T-cell (primary cell): ENCODE measurements at regions not wholly inside any gene's neighbourhood (a gene's known extent, or its start where the extent isn't known, plus 50 kb on each side); places are given as distances from the start of the nearest gene placed in this dataset.
"Not testable (repeated sequence)": the region's sequence is repeated elsewhere in the genome, so short reads cannot be mapped to it uniquely, and the experiment has no call there.

Experiments
- ATAC-seq, 4 experiments: fragments of 200-7000 bp in 3 of 4; fragments of 150-1000 bp in 1 of 4; cut with Tn5 transposase; replicated peaks in 1 of 4; 1 replicate in 3 of 4; 2 replicates in 1 of 4; pipeline ENCODE4 v1.10.0; 2021; ENCODE audit warnings: moderate library complexity in 3 of 4, mild to moderate bottlenecking in 2 of 4, moderate number of reproducible peaks in 1 of 4
- CTCF ChIA-PET, 2 donors: fragments of 300-600 bp; sonication (Branson Sonifier 250); formaldehyde crosslinking; loops; one replicate each; lab custom pipeline; 2022; ENCODE audit warnings: antibody characterized with exemption in 2 of 2; lab: Charles Lee
- POLR2A ChIA-PET, 2 donors: fragments of 300-600 bp; sonication (Branson Sonifier 250); formaldehyde crosslinking; loops; one replicate each; lab custom pipeline; 2022; ENCODE audit warnings: antibody characterized with exemption in 2 of 2; lab: Charles Lee
- DNase-seq, 35 experiments: peaks; one replicate each; pipeline versions ENCODE4 v3.0.0 to v3.0.0-alpha.2; 2013 to 2023
- H3K27ac ChIP-seq: one replicate; pipeline ENCODE4 v1.5.1; 2013; ENCODE audit warnings: low read length
- H3K27me3 ChIP-seq, 2 experiments: replicated peaks in 1 of 2; 1 replicate in 1 of 2; 2 replicates in 1 of 2; pipeline versions ENCODE4 v1.6.1 to v1.7.0; 2013; ENCODE audit warnings: low read length in 1 of 2, mixed read lengths in 1 of 2; ENCODE audit not compliant: control insufficient read depth in 2 of 2, insufficient read depth in 2 of 2; ENCODE audit errors: extremely low read depth in 1 of 2
- H3K36me3 ChIP-seq, 2 donors: 1 replicate in 1 of 2; 2 replicates in 1 of 2; pipeline versions ENCODE4 v1.6.1 to v1.7.0; 2013; ENCODE audit warnings: low read length in 1 of 2; ENCODE audit not compliant: control insufficient read depth in 2 of 2, insufficient read depth in 1 of 2; ENCODE audit errors: extremely low read depth in 1 of 2
- H3K4me1 ChIP-seq, 2 experiments: 1 replicate in 1 of 2; 2 replicates in 1 of 2; pipeline versions ENCODE4 v1.6.1 to v1.7.0; 2013; ENCODE audit warnings: low read length in 2 of 2, mixed read lengths in 1 of 2; ENCODE audit not compliant: insufficient read depth in 2 of 2, control insufficient read depth in 1 of 2; ENCODE audit errors: extremely low read depth in 1 of 2
- H3K4me3 ChIP-seq, 2 donors: 1 replicate in 1 of 2; 2 replicates in 1 of 2; pipeline versions ENCODE4 v1.5.1 to v1.7.0; 2013; ENCODE audit warnings: mild to moderate bottlenecking in 2 of 2, low read length in 1 of 2, moderate library complexity in 1 of 2; ENCODE audit not compliant: control insufficient read depth in 1 of 2; ENCODE audit errors: extremely low read depth in 1 of 2
- H3K9me3 ChIP-seq: 2 replicates; pipeline ENCODE4 v1.7.0; 2013
- H3K27ac Mint-ChIP-seq, 2 donors: one replicate each; pipeline ENCODE4 v1.8.0; 2020 to 2021; ENCODE audit warnings: mild to moderate bottlenecking in 2 of 2, mixed read lengths in 2 of 2
- H3K27me3 Mint-ChIP-seq, 2 donors: one replicate each; pipeline ENCODE4 v1.8.0; 2021 to 2022; ENCODE audit warnings: mixed read lengths in 2 of 2
- H3K36me3 Mint-ChIP-seq: one replicate; pipeline ENCODE4 v1.8.0; 2021; ENCODE audit warnings: mixed read lengths
- H3K4me1 Mint-ChIP-seq, 3 donors: one replicate each; pipeline ENCODE4 v1.8.0; 2020 to 2022; ENCODE audit warnings: mixed read lengths in 3 of 3, mild to moderate bottlenecking in 1 of 3
- H3K4me3 Mint-ChIP-seq, 3 donors: one replicate each; pipeline ENCODE4 v1.8.0; 2020 to 2022; ENCODE audit warnings: mild to moderate bottlenecking in 3 of 3, mixed read lengths in 3 of 3, moderate library complexity in 3 of 3
- H3K9me3 Mint-ChIP-seq, 3 donors: one replicate each; pipeline ENCODE4 v1.8.0; 2020 to 2022; ENCODE audit warnings: mixed read lengths in 3 of 3
- WGBS: methylation state at CpG from one replicate; pipeline ENCODE4 v1.1.5; 2013; ENCODE audit warnings: missing lambda C conversion rate; ENCODE audit not compliant: insufficient coverage; 5-methylcytosine and 5-hydroxymethylcytosine counted together

- H3K9me3 Mint-ChIP-seq, POLR2A ChIA-PET, H3K9me3 ChIP-seq: not testable (repeated sequence)
Measured at GRCh38 chr1:146673729-146674299, 264.3 kb upstream of the NBPF12 start.

GRCh38 chr1:146672608-146673007, 265.5 kb upstream of the NBPF12 start:
- H3K27me3 ChIP-seq, H3K27me3 Mint-ChIP-seq, ATAC-seq, H3K9me3 Mint-ChIP-seq, H3K36me3 ChIP-seq, H3K4me3 ChIP-seq, H3K4me1 ChIP-seq, DNase-seq, POLR2A ChIA-PET, H3K9me3 ChIP-seq, H3K4me1 Mint-ChIP-seq, H3K36me3 Mint-ChIP-seq, H3K4me3 Mint-ChIP-seq, H3K27ac Mint-ChIP-seq, CTCF ChIA-PET, H3K27ac ChIP-seq: not testable (repeated sequence)
- WGBS = no CpG with 5 or more reads among the region's 7 CpGs

More at GRCh38 chr1:146673729-146674299, 264.3 kb upstream of the NBPF12 start:
- DNase-seq, H3K27me3 Mint-ChIP-seq, H3K36me3 Mint-ChIP-seq, H3K27me3 ChIP-seq, ATAC-seq, H3K36me3 ChIP-seq, H3K4me1 Mint-ChIP-seq, H3K4me1 ChIP-seq, CTCF ChIA-PET, H3K27ac Mint-ChIP-seq, H3K4me3 Mint-ChIP-seq, H3K4me3 ChIP-seq, H3K27ac ChIP-seq: not testable (repeated sequence)
- WGBS = no CpG with 5 or more reads among the region's 7 CpGs

- H3K9me3 ChIP-seq, H3K27me3 Mint-ChIP-seq, H3K4me1 Mint-ChIP-seq, H3K36me3 Mint-ChIP-seq, ATAC-seq, H3K27ac ChIP-seq, H3K4me3 Mint-ChIP-seq, H3K27ac Mint-ChIP-seq, H3K4me1 ChIP-seq, H3K9me3 Mint-ChIP-seq, CTCF ChIA-PET, POLR2A ChIA-PET, H3K4me3 ChIP-seq, H3K36me3 ChIP-seq, DNase-seq, H3K27me3 ChIP-seq: not testable (repeated sequence)
- no CpG with 5 or more reads among the region's 6 CpGs for WGBS
Measured at GRCh38 chr1:146671588-146671987, 266.5 kb upstream of the NBPF12 start.

- H3K4me3 ChIP-seq, H3K27me3 Mint-ChIP-seq, CTCF ChIA-PET, H3K4me1 ChIP-seq, H3K36me3 ChIP-seq, H3K9me3 Mint-ChIP-seq, H3K36me3 Mint-ChIP-seq, ATAC-seq, H3K27ac Mint-ChIP-seq, H3K9me3 ChIP-seq, POLR2A ChIA-PET, H3K4me3 Mint-ChIP-seq, H3K27ac ChIP-seq, H3K4me1 Mint-ChIP-seq, H3K27me3 ChIP-seq: not testable (repeated sequence)
- peak in 1 of 35 experiments; percentile 0 for DNase-seq
- 50% methylated on average over 1 of the region's 10 CpGs for WGBS
Measured at GRCh38 chr1:146670832-146671566, 267.1 kb upstream of the NBPF12 start.

GRCh38 chr1:146666275-146666674, 271.8 kb upstream of the NBPF12 start:
- POLR2A ChIA-PET, H3K4me1 Mint-ChIP-seq, H3K4me1 ChIP-seq, H3K36me3 ChIP-seq, H3K27me3 ChIP-seq, H3K27ac ChIP-seq, H3K9me3 Mint-ChIP-seq, H3K36me3 Mint-ChIP-seq, ATAC-seq, H3K4me3 Mint-ChIP-seq, CTCF ChIA-PET, H3K27ac Mint-ChIP-seq, H3K4me3 ChIP-seq, H3K27me3 Mint-ChIP-seq, H3K9me3 ChIP-seq, DNase-seq: not testable (repeated sequence)
- WGBS = no CpG with 5 or more reads among the region's 1 CpG

- H3K9me3 ChIP-seq, H3K4me3 Mint-ChIP-seq, H3K27ac ChIP-seq, POLR2A ChIA-PET, CTCF ChIA-PET, H3K9me3 Mint-ChIP-seq, H3K36me3 ChIP-seq, H3K36me3 Mint-ChIP-seq, H3K27me3 Mint-ChIP-seq, H3K27me3 ChIP-seq, DNase-seq, H3K4me3 ChIP-seq, H3K4me1 Mint-ChIP-seq, H3K27ac Mint-ChIP-seq, H3K4me1 ChIP-seq, ATAC-seq: not testable (repeated sequence)
- no CpG with 5 or more reads among the region's 4 CpGs for WGBS
Measured at GRCh38 chr1:146660242-146660641, 277.9 kb upstream of the NBPF12 start.
